Activated CD4-positive, CD25-positive, alpha-beta regulatory T cell treated with anti-CD3 and anti-CD28 coated beads, Interleukin-2, amount 50 U/mL, for 72 hours (primary cell): ENCODE measurements at regions not wholly inside any gene's neighbourhood (a gene's known extent, or its start where the extent isn't known, plus 50 kb on each side); places are given as distances from the start of the nearest gene placed in this dataset.
"Not testable (repeated sequence)": the region's sequence is repeated elsewhere in the genome, so short reads cannot be mapped to it uniquely, and the experiment has no call there.

Source experiments
- DNase-seq: peaks from one replicate; pipeline ENCODE4 v3.0.0; 2021

GRCh38 chr2:131641414-131642206 lies 113.9 kb downstream of the CCDC74A start:
- no peak for DNase-seq

- not testable (repeated sequence) for DNase-seq
These were observed 115.5 kb downstream of the CCDC74A start for GRCh38 chr2:131643180-131643579.

- no peak for DNase-seq
These were observed 117.6 kb downstream of the CCDC74A start for GRCh38 chr2:131645177-131645765.

GRCh38 chr2:131646220-131646619 lies 118.5 kb downstream of the CCDC74A start:
- DNase-seq, result not testable (repeated sequence)

- no peak for DNase-seq
These were observed 119.1 kb downstream of the CCDC74A start for GRCh38 chr2:131646669-131647297.

- not testable (repeated sequence) for DNase-seq
These were observed 120.9 kb downstream of the CCDC74A start for GRCh38 chr2:131648565-131648964.

- not testable (repeated sequence) for DNase-seq
These were observed 124.6 kb downstream of the CCDC74A start for GRCh38 chr2:131652246-131652645.

GRCh38 chr2:131654107-131654506 lies 126.4 kb downstream of the CCDC74A start:
- DNase-seq, result not testable (repeated sequence)

- no peak for DNase-seq
These were observed 129.3 kb downstream of the CCDC74A start for GRCh38 chr2:131656816-131657633.

- DNase-seq, result no peak
These were observed 130.4 kb downstream of the CCDC74A start for GRCh38 chr2:131657895-131658768.

GRCh38 chr2:131658769-131659131 lies 131.1 kb downstream of the CCDC74A start:
- DNase-seq, result no peak

- no peak for DNase-seq
These were observed 131.5 kb downstream of the CCDC74A start for GRCh38 chr2:131659168-131659572.

GRCh38 chr2:131661101-131661782 lies 133.6 kb downstream of the CCDC74A start:
- DNase-seq, result not testable (repeated sequence)

GRCh38 chr2:131661884-131662535 lies 134.3 kb downstream of the CCDC74A start:
- not testable (repeated sequence) for DNase-seq

- DNase-seq, result not testable (repeated sequence)
These were observed 135.8 kb downstream of the CCDC74A start for GRCh38 chr2:131663501-131663900.

- DNase-seq, result not testable (repeated sequence)
These were observed 138.0 kb downstream of the CCDC74A start for GRCh38 chr2:131665716-131666115.

GRCh38 chr2:131668794-131669540 lies 141.3 kb downstream of the CCDC74A start:
- not testable (repeated sequence) for DNase-seq

GRCh38 chr2:131671841-131672470 lies 144.3 kb downstream of the CCDC74A start:
- not testable (repeated sequence) for DNase-seq
